ENCODE measurements at regions not wholly inside any gene's neighbourhood (a gene's known extent, or its start where the extent isn't known, plus 50 kb on each side); places are given as distances from the start of the nearest gene placed in this dataset.
"Not testable (repeated sequence)": the region's sequence is repeated elsewhere in the genome, so short reads cannot be mapped to it uniquely, and the experiment has no call there.

DNA sequence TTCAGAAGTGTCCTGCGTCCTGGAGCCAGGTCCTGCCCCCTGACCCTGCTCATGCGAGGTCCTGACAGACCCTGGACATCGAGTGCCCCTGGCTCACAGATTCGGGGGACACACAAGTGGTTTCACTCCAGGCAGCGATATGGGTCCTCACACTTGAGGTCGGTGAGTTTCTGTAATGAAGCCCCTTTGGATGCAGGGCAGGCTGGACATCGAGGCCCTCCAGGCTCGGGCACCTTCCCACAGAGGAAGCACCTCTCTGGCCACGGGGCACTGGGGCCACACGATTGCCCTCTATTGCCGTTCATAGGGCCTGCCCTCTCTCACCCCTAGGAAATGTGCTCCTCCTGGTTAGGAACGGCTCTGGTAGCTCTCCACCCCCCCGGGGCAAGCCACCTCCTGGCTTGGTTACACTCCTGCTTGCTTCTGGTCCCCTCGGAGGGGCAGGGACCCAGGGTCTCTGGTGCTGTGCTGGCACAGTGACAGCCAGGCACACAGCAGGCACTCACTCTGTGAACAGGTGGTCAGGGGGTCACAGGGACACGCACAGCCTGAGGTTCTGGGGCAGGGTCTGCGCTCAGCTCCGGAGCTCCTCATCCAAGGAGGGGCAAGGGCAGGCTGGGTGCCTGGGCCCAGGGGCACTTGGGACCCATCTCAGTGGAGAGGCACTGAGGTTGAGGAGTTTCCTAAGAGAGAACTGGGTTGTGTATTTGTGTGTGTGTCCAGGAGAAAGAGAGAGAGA is 907.7 kb downstream of the BRD1 start:
- peaks cover 0 to 11% of the 10 kb centered on the region in 2 donors for H3K27me3 ChIP-seq (ENCODE audit: control insufficient read depth in 1 of 2, insufficient read depth in 2 of 2, low read length in 2 of 2)
- H3K4me3 ChIP-seq (ENCODE audit: low read depth in 1 of 2, low read length in 2 of 2) = no peak overlapping the region
- no peak overlapping the region for H3K9ac ChIP-seq (ENCODE audit: low read length)
- H3K9me3 ChIP-seq (ENCODE audit: low read length) = no peaks in the 10 kb centered on the region
- H3K27ac ChIP-seq (ENCODE audit: low read depth, low read length) = no peak overlapping the region
- H3K36me3 ChIP-seq (ENCODE audit: insufficient read depth, low read length) = no peaks in the 10 kb centered on the region
- no peaks in the 10 kb centered on the region for H3K4me1 ChIP-seq (ENCODE audit: insufficient read depth, low read length)

DNA sequence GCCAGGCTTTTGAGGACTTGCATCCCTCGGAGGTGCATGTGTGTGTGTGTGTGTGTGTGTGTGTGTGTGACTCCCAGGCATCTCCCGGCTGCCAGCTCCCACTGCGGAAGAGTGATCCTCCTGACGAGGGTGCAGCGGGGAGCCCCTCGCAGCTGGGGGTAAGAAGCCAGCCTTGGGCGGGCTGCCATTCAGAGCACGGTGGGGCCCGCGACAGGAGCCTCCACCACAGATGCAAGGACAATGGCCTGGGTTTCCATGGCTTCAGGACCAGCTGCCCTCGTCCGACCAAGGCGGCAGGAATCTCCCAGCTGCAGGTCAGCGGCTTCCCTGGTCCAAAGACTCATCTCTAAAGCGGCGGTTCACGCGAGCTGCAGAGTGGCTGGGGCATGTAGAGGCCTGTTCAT is 908.5 kb downstream of the BRD1 start:
- no peak overlapping the region for H3K27ac ChIP-seq (ENCODE audit: low read depth, low read length)

DNA sequence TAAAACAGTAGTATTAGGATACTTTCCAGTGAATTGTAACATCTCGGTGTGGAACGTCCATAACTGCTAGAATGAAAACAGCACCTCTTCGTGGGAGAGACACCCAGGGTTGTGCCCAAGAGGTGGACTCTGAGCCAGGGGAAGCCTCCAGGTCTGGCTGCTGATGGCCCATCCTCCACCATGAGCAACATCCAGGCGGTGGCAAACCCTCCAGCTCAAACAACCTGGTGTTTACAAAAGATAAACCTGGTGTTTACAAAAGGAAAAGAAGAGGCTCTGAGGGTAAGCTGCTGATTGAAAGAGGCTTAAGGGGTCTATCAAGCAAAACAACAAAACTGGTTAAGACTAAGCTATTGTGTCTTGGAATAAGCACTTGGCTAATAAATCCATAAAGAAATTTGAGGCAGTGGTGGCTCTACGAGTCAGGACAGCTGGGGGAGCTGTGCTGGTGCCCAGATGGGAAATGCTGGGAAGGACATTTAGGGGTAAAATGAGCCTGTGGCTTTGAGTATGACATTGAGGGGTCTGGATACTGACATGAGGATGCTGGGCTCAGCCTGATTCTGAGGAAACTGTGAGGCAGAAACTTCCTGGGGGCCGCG is 909.0 kb downstream of the BRD1 start:
- Histone ChIP-seq H3K36me3 (ENCODE audit: insufficient read depth, low read length) (no peaks in the 10 kb centered on the region), H3K9me3 (ENCODE audit: low read length) (no peaks in the 10 kb centered on the region), H3K27ac (ENCODE audit: low read depth, low read length) (no peak overlapping the region), H3K4me3 (ENCODE audit: low read depth in 1 of 2, low read length in 2 of 2) (no peak overlapping the region), H3K4me1 (ENCODE audit: insufficient read depth, low read length) (no peaks in the 10 kb centered on the region), H3K27me3 (ENCODE audit: control insufficient read depth in 1 of 2, insufficient read depth in 2 of 2, low read length in 2 of 2) (peaks cover 0 to 11% of the 10 kb centered on the region in 2 donors), H3K9ac (ENCODE audit: low read length) (no peak overlapping the region)

More for the DNA sequence above, 908.5 kb downstream of the BRD1 start:
- Histone ChIP-seq H3K9me3 (ENCODE audit: low read length) (no peaks in the 10 kb centered on the region), H3K4me3 (ENCODE audit: low read depth in 1 of 2, low read length in 2 of 2) (no peak overlapping the region), H3K36me3 (ENCODE audit: insufficient read depth, low read length) (no peaks in the 10 kb centered on the region), H3K9ac (ENCODE audit: low read length) (no peak overlapping the region), H3K4me1 (ENCODE audit: insufficient read depth, low read length) (no peaks in the 10 kb centered on the region), H3K27me3 (ENCODE audit: control insufficient read depth in 1 of 2, insufficient read depth in 2 of 2, low read length in 2 of 2) (peaks cover 0 to 11% of the 10 kb centered on the region in 2 donors)

DNA sequence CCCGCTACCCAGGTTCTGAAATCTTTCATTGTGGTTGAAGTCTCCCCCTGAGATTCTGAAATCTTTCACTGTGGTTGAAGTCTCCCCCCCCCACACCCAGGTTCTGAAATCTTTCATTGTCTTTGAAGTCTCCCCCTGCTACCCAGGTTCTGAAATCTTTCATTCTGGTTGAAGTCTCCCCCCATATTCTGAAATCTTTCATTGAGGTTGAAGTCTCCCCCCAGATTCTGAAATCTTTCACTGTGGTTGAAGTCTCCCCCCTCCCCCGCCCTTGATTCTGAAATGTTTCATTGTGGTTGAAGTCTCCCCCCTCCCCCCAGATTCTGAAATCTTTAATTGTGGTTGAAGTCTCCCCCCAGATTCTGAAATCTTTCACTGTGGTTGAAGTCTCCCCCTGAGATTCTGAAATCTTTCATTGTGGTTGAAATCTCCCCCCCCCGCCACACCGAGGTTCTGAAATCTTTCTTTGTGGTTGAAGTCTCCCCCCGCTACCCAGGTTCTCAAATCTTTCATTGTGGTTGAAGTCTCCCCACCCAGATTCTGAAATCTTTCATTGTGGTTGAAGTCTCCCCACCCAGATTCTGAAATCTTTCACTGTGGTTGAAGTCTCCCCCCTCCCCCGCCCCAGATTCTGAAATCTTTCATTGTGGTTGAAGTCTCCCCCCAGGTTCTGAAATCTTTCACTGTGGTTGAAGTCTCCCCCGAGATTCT is 915.2 kb downstream of the BRD1 start:
- not testable (repeated sequence) for H3K36me3 ChIP-seq (ENCODE audit: insufficient read depth, low read length); H3K27ac ChIP-seq (ENCODE audit: low read depth, low read length)

DNA sequence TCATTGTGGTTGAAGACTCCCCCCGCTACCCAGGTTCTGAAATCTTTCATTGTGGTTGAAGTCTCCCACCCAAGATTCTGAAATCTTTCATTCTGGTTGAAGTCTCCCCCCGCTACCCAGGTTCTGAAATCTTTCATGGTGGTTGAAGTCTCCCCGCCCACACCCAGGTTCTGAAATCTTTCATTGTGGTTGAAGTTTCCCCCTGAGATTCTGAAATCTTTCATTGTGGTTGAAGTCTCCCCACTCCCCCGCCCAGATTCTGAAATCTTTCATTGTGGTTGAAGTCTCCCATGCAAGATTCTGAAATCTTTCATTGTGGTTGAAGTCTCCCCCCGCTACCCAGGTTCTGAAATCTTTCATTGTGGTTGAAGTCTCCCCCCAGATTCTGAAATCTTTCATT is 916.0 kb downstream of the BRD1 start:
- not testable (repeated sequence) for H3K4me1 ChIP-seq (ENCODE audit: insufficient read depth, low read length); H3K4me3 ChIP-seq (ENCODE audit: low read depth in 1 of 2, low read length in 2 of 2); H3K9ac ChIP-seq (ENCODE audit: low read length); H3K9me3 ChIP-seq (ENCODE audit: low read length); H3K36me3 ChIP-seq (ENCODE audit: insufficient read depth, low read length); H3K27ac ChIP-seq (ENCODE audit: low read depth, low read length); H3K27me3 ChIP-seq (ENCODE audit: control insufficient read depth in 1 of 2, insufficient read depth in 2 of 2, low read length in 2 of 2)

More for the DNA sequence above, 915.2 kb downstream of the BRD1 start:
- not testable (repeated sequence) for H3K27me3 ChIP-seq (ENCODE audit: control insufficient read depth in 1 of 2, insufficient read depth in 2 of 2, low read length in 2 of 2); H3K9me3 ChIP-seq (ENCODE audit: low read length); H3K4me1 ChIP-seq (ENCODE audit: insufficient read depth, low read length); H3K4me3 ChIP-seq (ENCODE audit: low read depth in 1 of 2, low read length in 2 of 2); H3K9ac ChIP-seq (ENCODE audit: low read length)

DNA sequence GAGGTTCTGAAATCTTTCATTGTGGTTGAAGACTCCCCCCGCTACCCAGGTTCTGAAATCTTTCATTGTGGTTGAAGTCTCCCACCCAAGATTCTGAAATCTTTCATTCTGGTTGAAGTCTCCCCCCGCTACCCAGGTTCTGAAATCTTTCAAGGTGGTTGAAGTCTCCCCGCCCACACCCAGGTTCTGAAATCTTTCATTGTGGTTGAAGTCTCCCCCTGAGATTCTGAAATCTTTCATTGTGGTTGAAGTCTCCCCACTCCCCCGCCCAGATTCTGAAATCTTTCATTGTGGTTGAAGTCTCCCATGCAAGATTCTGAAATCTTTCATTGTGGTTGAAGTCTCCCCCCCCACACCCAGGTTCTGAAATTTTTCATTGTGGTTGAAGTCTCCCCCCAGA is 916.6 kb downstream of the BRD1 start:
- H3K27me3 ChIP-seq (ENCODE audit: control insufficient read depth in 1 of 2, insufficient read depth in 2 of 2, low read length in 2 of 2); H3K9ac ChIP-seq (ENCODE audit: low read length); H3K36me3 ChIP-seq (ENCODE audit: insufficient read depth, low read length); H3K4me1 ChIP-seq (ENCODE audit: insufficient read depth, low read length); H3K9me3 ChIP-seq (ENCODE audit: low read length); H3K27ac ChIP-seq (ENCODE audit: low read depth, low read length); H3K4me3 ChIP-seq (ENCODE audit: low read depth in 1 of 2, low read length in 2 of 2): not testable (repeated sequence)

DNA sequence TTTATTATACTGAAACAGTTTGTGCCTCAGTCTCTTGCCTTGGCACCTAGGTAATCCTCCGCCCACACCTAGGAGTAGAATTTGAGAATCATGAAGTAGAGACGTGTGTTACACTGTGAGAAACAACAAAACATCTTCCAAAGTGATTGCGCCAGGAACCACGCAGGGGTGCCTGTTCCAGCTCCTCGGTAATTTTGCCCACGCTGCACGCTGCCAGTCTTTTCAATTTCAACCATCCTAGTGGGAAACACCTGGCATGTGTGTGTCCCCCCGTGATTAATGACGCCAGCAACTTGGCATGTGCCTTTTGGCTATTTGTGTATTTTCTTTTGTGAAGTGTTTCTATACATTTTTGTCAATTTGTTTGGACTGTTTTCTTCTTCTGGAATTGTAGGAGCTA is 919.1 kb downstream of the BRD1 start:
- Histone ChIP-seq H3K9me3 (ENCODE audit: low read length) (no peaks in the 10 kb centered on the region), H3K36me3 (ENCODE audit: insufficient read depth, low read length) (no peaks in the 10 kb centered on the region), H3K27ac (ENCODE audit: low read depth, low read length) (no peak overlapping the region), H3K9ac (ENCODE audit: low read length) (no peak overlapping the region), H3K4me1 (ENCODE audit: insufficient read depth, low read length) (no peaks in the 10 kb centered on the region), H3K27me3 (ENCODE audit: control insufficient read depth in 1 of 2, insufficient read depth in 2 of 2, low read length in 2 of 2) (no peaks in the 10 kb centered on the region), H3K4me3 (ENCODE audit: low read depth in 1 of 2, low read length in 2 of 2) (no peak overlapping the region)

DNA sequence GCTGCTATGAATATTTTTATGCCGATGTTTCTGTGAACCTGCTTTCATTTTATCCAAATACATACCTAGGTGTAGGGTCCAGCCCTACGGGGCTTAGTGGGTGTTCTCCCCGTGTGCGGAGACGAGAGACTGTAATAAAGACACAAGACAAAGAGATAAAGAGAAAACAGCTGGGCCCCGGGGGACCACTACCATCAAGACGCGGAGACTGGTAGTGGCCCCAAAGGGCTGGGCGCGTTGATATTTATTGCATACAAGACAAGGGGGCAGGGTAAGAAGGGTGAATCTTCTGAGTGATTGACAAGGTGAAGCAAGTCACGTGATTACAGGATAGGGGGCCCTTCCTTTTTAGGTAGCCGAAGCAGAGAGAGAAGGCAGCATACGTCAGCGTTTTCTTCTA is 920.1 kb downstream of the BRD1 start:
- Histone ChIP-seq H3K27me3 (ENCODE audit: control insufficient read depth in 1 of 2, insufficient read depth in 2 of 2, low read length in 2 of 2) (no peaks in the 10 kb centered on the region), H3K36me3 (ENCODE audit: insufficient read depth, low read length) (no peaks in the 10 kb centered on the region), H3K4me3 (ENCODE audit: low read depth in 1 of 2, low read length in 2 of 2) (no peak overlapping the region), H3K27ac (ENCODE audit: low read depth, low read length) (no peak overlapping the region), H3K9ac (ENCODE audit: low read length) (no peak overlapping the region), H3K4me1 (ENCODE audit: insufficient read depth, low read length) (no peaks in the 10 kb centered on the region), H3K9me3 (ENCODE audit: low read length) (no peaks in the 10 kb centered on the region)

DNA sequence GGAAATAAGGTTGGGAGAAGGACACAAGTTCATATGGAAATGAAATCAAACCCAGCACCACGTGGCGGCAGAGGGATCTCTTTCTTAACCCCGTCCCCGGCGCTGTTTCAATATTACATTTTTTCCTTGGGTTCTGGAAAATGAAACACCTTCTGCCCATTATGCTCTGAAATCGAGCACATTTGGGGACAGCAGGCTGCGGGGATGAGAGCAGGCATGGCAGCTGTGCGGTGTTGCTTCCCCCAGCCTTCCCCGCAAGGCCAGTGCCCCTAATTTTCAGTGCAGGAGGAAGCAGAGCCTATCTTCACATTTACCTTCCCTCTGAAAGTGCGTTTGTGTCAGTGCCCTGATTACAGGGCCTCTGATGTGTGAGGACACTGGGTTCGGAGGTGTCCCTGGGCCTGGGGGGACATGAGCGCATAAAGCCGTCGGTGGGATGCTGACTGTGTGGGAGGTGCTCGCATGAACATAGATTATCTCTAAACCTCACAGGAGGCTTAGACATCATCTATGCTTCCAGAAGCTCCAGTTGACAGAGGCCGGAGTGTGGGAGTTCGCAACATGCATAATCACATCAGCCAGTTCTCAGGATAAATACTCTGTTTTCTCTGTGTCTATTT is 921.3 kb downstream of the BRD1 start:
- Histone ChIP-seq H3K27me3 (ENCODE audit: control insufficient read depth in 1 of 2, insufficient read depth in 2 of 2, low read length in 2 of 2) (no peaks in the 10 kb centered on the region), H3K9ac (ENCODE audit: low read length) (no peak overlapping the region), H3K4me3 (ENCODE audit: low read depth in 1 of 2, low read length in 2 of 2) (no peak overlapping the region), H3K4me1 (ENCODE audit: insufficient read depth, low read length) (no peaks in the 10 kb centered on the region), H3K36me3 (ENCODE audit: insufficient read depth, low read length) (no peaks in the 10 kb centered on the region), H3K9me3 (ENCODE audit: low read length) (no peaks in the 10 kb centered on the region), H3K27ac (ENCODE audit: low read depth, low read length) (no peak overlapping the region)

DNA sequence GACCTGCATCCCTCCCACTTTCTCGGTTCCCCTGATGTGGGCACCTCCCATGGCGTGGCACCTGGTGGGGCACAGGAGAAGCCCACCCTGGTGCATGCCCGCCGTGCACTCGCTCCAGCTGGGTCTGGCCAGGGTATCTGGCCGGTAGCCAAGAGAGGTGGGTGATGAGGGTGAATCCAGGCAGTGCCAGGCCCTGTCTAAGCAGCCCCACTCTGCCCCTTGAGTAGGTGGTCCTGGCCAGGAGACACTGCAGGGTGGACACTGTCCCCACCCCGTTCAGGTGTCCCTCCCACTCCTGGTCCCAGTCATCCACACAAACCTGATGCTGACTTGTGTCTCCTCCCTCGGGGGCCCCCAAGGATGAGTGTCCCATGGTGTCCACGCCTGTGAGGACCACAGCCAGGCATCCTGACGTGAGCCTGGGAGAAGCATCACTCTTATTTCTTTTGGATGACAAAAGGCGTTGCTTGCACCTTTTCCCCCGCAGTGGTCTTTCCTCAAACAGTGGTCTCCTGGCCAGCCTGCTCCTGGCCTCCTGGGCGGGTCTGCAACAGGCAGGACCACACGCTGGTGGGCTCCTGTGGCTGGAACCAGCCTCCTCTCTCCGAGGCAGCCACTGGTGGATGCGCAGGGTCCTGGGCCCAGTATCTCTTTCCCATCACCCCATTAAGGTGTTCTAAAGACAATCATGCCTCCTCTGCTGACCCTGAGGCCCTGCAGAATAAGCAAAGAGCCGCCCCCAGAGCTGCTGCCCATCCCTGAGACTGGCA is 922.3 kb downstream of the BRD1 start:
- Histone ChIP-seq H3K4me3 (ENCODE audit: low read depth in 1 of 2, low read length in 2 of 2) (no peak overlapping the region), H3K27me3 (ENCODE audit: control insufficient read depth in 1 of 2, insufficient read depth in 2 of 2, low read length in 2 of 2) (no peaks in the 10 kb centered on the region), H3K9ac (ENCODE audit: low read length) (no peak overlapping the region), H3K27ac (ENCODE audit: low read depth, low read length) (no peak overlapping the region), H3K9me3 (ENCODE audit: low read length) (no peaks in the 10 kb centered on the region), H3K36me3 (ENCODE audit: insufficient read depth, low read length) (no peaks in the 10 kb centered on the region), H3K4me1 (ENCODE audit: insufficient read depth, low read length) (no peaks in the 10 kb centered on the region)
